Fibroblast of lung (primary cell): ENCODE measurements at regions not wholly inside any gene's neighbourhood (a gene's known extent, or its start where the extent isn't known, plus 50 kb on each side); places are given as distances from the start of the nearest gene placed in this dataset.

Experiments
- CTCF ChIP-seq, 2 donors: IDR thresholded peaks in 1 of 2; conservative IDR thresholded peaks in 1 of 2; 1 replicate in 1 of 2; 2 replicates in 1 of 2; pipeline ENCODE4 v1.5.1; 2011 to 2012; ENCODE audit warnings: low read length in 2 of 2, control low read depth in 1 of 2, inconsistent platforms in 1 of 2, low read depth in 1 of 2, mild to moderate bottlenecking in 1 of 2
- EZH2 ChIP-seq: IDR thresholded peaks from 2 replicates; pipeline ENCODE4 v1.5.1; 2012; ENCODE audit warnings: low read length, control low read depth, mild to moderate bottlenecking; ENCODE audit errors: missing control alignments

DNA sequence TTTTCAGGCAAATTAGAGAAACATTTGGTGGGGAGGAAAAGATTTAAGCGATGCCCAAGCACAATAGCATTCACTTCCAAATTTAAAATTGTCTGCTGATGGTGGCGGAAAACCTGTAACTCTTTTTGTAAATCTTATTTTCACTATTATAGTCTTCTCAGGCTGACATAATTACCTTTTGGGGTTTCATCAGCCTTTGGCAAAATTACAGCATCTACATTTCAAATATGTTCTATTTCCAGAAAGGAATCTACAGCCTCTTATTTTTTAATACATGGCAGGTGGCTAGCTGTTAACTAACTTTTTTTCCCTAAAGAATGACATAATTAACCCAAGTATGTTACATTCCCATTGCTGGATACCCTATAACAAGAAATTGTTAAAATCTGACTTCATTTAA is 391.5 kb upstream of the CCDC54 start:
- TF ChIP-seq CTCF (conservative IDR thresholded peaks at IDR 0.05 in 1 of 2, IDR thresholded peaks at IDR 0.05 in 1 of 2; ENCODE audit: low read depth in 1 of 2, low read length in 2 of 2) (no peak), EZH2 (no peak)
